Body of pancreas (tissue), 4 donors: ENCODE measurements at regions not wholly inside any gene's neighbourhood (a gene's known extent, or its start where the extent isn't known, plus 50 kb on each side); places are given as distances from the start of the nearest gene placed in this dataset.

Source experiments
- POLR2A ChIP-seq, 3 donors: fragments of 450-650 bp; IDR thresholded peaks; one replicate each; pipeline ENCODE4 v1.6.1; 2016; ENCODE audit warnings: antibody characterized with exemption in 3 of 3, mild to moderate bottlenecking in 2 of 3
- TF ChIP-seq, protein P1 (sequence below), 7 experiments: fragments of 450-650 bp in 4 of 7; fragments of 200-600 bp in 3 of 7; sonication (generic) in 3 of 7; IDR thresholded peaks; one replicate each; pipeline ENCODE4 v1.5.1; 2016 to 2019; ENCODE audit warnings: antibody characterized with exemption in 7 of 7

- TF ChIP-seq, protein P1, sequence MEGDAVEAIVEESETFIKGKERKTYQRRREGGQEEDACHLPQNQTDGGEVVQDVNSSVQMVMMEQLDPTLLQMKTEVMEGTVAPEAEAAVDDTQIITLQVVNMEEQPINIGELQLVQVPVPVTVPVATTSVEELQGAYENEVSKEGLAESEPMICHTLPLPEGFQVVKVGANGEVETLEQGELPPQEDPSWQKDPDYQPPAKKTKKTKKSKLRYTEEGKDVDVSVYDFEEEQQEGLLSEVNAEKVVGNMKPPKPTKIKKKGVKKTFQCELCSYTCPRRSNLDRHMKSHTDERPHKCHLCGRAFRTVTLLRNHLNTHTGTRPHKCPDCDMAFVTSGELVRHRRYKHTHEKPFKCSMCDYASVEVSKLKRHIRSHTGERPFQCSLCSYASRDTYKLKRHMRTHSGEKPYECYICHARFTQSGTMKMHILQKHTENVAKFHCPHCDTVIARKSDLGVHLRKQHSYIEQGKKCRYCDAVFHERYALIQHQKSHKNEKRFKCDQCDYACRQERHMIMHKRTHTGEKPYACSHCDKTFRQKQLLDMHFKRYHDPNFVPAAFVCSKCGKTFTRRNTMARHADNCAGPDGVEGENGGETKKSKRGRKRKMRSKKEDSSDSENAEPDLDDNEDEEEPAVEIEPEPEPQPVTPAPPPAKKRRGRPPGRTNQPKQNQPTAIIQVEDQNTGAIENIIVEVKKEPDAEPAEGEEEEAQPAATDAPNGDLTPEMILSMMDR (IDR thresholded peaks at IDR 0.05) = no peak
- TF ChIP-seq POLR2A (IDR thresholded peaks at IDR 0.05) = no peak
Measured at GRCh38 chr17:14922411-14922810, 342.7 kb downstream of the PMP22 start.
